Stimulated activated CD4-positive, alpha-beta T cell treated with anti-CD3 and anti-CD28 coated beads, TNF-alpha, amount 100 ng/mL, for 4 hours (primary cell): ENCODE measurements at regions not wholly inside any gene's neighbourhood (a gene's known extent, or its start where the extent isn't known, plus 50 kb on each side); places are given as distances from the start of the nearest gene placed in this dataset.

Experiments
- DNase-seq, 3 experiments: peaks; one replicate each; pipeline ENCODE4 v3.0.0-alpha.2; 2020; ENCODE audit warnings: low read depth in 3 of 3

- no peak for DNase-seq
These were observed 213.7 kb downstream of the TRIB2 start for GRCh38 chr2:12930391-12930790.

- no peak for DNase-seq
These were observed 214.6 kb downstream of the TRIB2 start for GRCh38 chr2:12931186-12931844.

GRCh38 chr2:12932192-12932591 is 215.5 kb downstream of the TRIB2 start:
- DNase-seq = no peak

- DNase-seq = no peak
These were observed 217.5 kb downstream of the TRIB2 start for GRCh38 chr2:12934146-12934756.

- no peak for DNase-seq
These were observed 218.5 kb downstream of the TRIB2 start for GRCh38 chr2:12935222-12935621.

- no peak for DNase-seq
These were observed 219.1 kb downstream of the TRIB2 start for GRCh38 chr2:12935796-12936195.

GRCh38 chr2:12941203-12941602 is 224.5 kb downstream of the TRIB2 start:
- no peak for DNase-seq

GRCh38 chr2:12948231-12948960 is 231.7 kb downstream of the TRIB2 start:
- no peak for DNase-seq

GRCh38 chr2:12948961-12949353 is 232.2 kb downstream of the TRIB2 start:
- no peak for DNase-seq

- no peak for DNase-seq
These were observed 232.7 kb downstream of the TRIB2 start for GRCh38 chr2:12949406-12949805.

- DNase-seq = no peak
These were observed 233.4 kb downstream of the TRIB2 start for GRCh38 chr2:12950174-12950573.

GRCh38 chr2:12950957-12951656 is 234.4 kb downstream of the TRIB2 start:
- no peak for DNase-seq

- DNase-seq = no peak
These were observed 234.9 kb downstream of the TRIB2 start for GRCh38 chr2:12951657-12951973.

- DNase-seq = no peak
These were observed 236.9 kb downstream of the TRIB2 start for GRCh38 chr2:12953596-12953995.

- no peak for DNase-seq
These were observed 239.1 kb downstream of the TRIB2 start for GRCh38 chr2:12955864-12956263.

GRCh38 chr2:12957251-12957650 is 240.5 kb downstream of the TRIB2 start:
- no peak for DNase-seq

GRCh38 chr2:12959935-12960334 is 243.2 kb downstream of the TRIB2 start:
- DNase-seq = no peak

- DNase-seq = no peak
These were observed 243.9 kb downstream of the TRIB2 start for GRCh38 chr2:12960671-12961070.

- DNase-seq = no peak
These were observed 248.3 kb downstream of the TRIB2 start for GRCh38 chr2:12964904-12965539.

- no peak for DNase-seq
These were observed 249.0 kb downstream of the TRIB2 start for GRCh38 chr2:12965540-12966269.

- no peak for DNase-seq
These were observed 251.1 kb downstream of the TRIB2 start for GRCh38 chr2:12967804-12968203.
